GM13977 (cell line): ENCODE measurements at regions not wholly inside any gene's neighbourhood (a gene's known extent, or its start where the extent isn't known, plus 50 kb on each side); places are given as distances from the start of the nearest gene placed in this dataset.
A peak's percentile ranks its signal among the peaks of the same experiment; 100 is the strongest.

ENCODE experiments used
- DNase-seq: peaks from one replicate; pipeline ENCODE4 v3.0.0; 2012; ENCODE audit warnings: low spot score
- CTCF ChIP-seq: IDR thresholded peaks from 2 replicates; pipeline ENCODE4 v1.5.1; 2012; ENCODE audit warnings: mild to moderate bottlenecking, control low read depth; ENCODE audit not compliant: insufficient read depth; ENCODE audit errors: extremely low read depth, missing control alignments
- in situ Hi-C: fragments of 300-500 bp; cut with MboI; formaldehyde crosslinking; loops from one replicate; pipeline ENCODE4 v1.12.0; 2022; ENCODE audit warnings: low sequenced_read_pairs, low pct_unique_long_range_greater_than_20kb, mixed read lengths, inconsistent platforms; ENCODE audit not compliant: unreplicated experiment

DNA sequence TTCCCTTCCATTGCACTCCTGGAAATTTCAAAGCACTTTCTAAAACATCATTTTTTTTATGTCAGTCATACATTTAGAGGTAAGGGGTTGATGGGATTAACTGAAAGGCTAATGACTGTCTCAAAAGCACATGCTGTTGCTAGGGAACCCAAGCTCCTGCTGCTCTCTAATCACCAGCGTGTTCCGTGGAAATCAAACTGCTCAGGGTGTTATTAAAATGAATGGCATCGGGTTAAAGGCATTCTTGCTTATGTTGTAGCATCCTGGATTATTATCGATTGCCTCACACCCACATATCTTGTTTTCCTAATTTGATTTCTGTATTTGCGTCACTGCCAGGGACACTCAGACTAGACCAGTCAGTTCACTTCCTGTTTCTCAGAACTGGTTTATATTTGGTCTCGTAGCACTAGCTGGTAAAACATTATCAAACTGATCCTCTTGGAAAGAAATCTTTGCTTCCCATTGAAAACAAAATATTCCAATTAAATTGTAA lies 216.5 kb upstream of the MKLN1 start:
- peak; percentile 49 for DNase-seq
- in situ Hi-C loops = no loop called here
- no peak for TF ChIP-seq CTCF

GRCh38 chr7:131111792-131112191 lies 215.9 kb upstream of the MKLN1 start:
- TF ChIP-seq CTCF = no peak
- no peak for DNase-seq
- in situ Hi-C loops = no loop called here

DNA sequence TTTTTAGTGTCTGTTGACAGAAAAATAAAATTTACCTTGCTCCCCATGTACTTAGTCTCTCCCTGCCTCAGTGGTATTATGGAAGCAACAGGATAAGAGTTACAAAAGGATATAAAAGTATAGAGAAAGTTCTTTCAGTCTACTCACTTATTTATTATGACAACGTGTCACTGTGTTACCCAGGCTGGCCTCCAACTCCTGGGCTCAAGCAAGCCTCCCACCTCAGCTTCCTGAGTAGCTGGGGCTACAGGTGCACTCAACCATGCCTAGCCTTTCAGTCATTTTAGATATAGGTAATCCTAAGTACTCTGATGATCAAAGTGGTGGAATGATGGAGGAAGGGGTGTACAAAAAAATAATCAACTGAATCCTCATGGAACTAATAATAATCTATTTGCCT lies 215.2 kb upstream of the MKLN1 start:
- no peak for TF ChIP-seq CTCF
- in situ Hi-C loops = no loop called here
- DNase-seq = no peak

GRCh38 chr7:131115340-131115739 lies 212.3 kb upstream of the MKLN1 start:
- DNase-seq = no peak
- TF ChIP-seq CTCF = no peak
- in situ Hi-C loops = no loop called here

DNA sequence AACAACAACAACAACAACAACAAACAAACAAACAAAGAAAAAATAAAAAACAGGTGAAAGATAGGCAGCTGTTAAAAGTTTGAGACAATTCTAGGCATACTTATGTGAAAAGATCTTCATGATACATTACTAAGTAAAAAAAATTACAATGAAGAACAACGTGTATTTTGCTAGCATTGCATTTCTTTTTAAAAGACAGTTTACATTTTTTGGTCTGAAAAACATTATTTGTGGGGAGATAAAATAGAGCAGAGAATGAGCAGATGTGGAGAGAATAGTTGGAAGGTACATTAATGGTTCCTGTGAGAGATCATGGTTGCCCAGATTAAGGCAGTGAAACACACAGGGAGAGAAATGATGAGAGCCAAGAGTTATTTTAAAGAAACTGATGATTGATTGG lies 210.2 kb upstream of the MKLN1 start:
- DNase-seq = no peak
- in situ Hi-C loops = no loop called here
- no peak for TF ChIP-seq CTCF

GRCh38 chr7:131119381-131119780 lies 208.3 kb upstream of the MKLN1 start:
- no peak for DNase-seq
- no peak for TF ChIP-seq CTCF
- in situ Hi-C loops = no loop called here

GRCh38 chr7:131122394-131122793 lies 205.3 kb upstream of the MKLN1 start:
- in situ Hi-C loops = no loop called here
- TF ChIP-seq CTCF = no peak
- DNase-seq = no peak
